ENCODE measurements at regions not wholly inside any gene's neighbourhood (a gene's known extent, or its start where the extent isn't known, plus 50 kb on each side); places are given as distances from the start of the nearest gene placed in this dataset.
"Not testable (repeated sequence)": the region's sequence is repeated elsewhere in the genome, so short reads cannot be mapped to it uniquely, and the experiment has no call there.

GRCh38 chr9:13800776-13801175 lies 513.2 kb downstream of the NFIB start:
- peaks cover 2% of the 10 kb centered on the region; the same call in 1 of the 2 replicates for H3K4me1 ChIP-seq
- no peak for TF ChIP-seq CTCF (IDR thresholded peaks at IDR 0.05; ENCODE audit: low read depth, low read length)
- no peaks in the 10 kb centered on the region for H3K9me3 ChIP-seq
- H3K36me3 ChIP-seq = no peaks in the 10 kb centered on the region
- no peak for DNase-seq
- H3K27me3 ChIP-seq = no peaks in the 10 kb centered on the region
- no peak overlapping the region for H3K4me3 ChIP-seq (ENCODE audit: low read depth, low read length)

DNA sequence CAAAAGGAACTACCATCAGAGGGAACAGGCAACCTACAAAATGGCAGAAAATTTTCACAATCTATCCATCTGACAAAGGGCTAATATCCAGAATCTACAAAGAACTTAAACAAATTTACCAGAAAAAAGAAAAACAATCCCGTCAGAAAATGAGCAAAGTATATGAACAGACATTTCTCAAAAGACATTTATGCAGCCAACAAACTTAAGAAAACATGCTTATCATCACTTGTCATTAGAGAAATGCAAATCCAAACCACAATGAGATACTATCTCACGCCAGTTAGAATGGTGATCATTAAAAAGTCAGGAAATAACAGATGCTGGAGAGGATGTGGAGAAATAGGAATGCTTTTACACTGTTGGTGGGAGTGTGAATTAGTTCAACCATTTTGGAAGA lies 516.2 kb downstream of the NFIB start:
- H3K4me1 ChIP-seq; H3K36me3 ChIP-seq; H3K4me3 ChIP-seq (ENCODE audit: low read depth, low read length); H3K27me3 ChIP-seq; H3K9me3 ChIP-seq; DNase-seq: not testable (repeated sequence)

DNA sequence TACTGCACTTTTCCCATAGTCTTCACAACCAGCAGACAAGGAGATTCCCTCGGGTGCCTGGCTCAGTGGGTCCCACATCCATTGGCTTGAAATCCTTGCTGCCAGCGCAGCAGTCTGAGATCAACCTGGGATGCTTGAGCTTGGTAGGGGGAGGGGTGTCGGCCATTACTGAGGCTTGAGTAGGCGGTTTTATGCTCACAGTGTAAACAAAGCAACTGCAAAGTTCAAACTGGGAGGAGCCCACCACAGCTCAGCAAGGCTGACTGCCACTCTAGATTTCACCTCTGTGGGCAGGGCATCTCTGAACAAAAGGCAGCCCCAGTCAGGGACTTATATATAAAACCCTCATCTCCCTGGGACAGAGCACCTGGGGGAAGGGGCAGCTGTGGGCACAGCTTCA lies 512.3 kb upstream of the MPDZ start:
- H3K27me3 ChIP-seq = no peaks in the 10 kb centered on the region
- no peak for TF ChIP-seq CTCF (IDR thresholded peaks at IDR 0.05; ENCODE audit: low read depth, low read length)
- H3K9me3 ChIP-seq = no peaks in the 10 kb centered on the region
- no peak overlapping the region for H3K4me3 ChIP-seq (ENCODE audit: low read depth, low read length)
- DNase-seq = no peak
- no peaks in the 10 kb centered on the region for H3K4me1 ChIP-seq
- no peaks in the 10 kb centered on the region for H3K36me3 ChIP-seq

DNA sequence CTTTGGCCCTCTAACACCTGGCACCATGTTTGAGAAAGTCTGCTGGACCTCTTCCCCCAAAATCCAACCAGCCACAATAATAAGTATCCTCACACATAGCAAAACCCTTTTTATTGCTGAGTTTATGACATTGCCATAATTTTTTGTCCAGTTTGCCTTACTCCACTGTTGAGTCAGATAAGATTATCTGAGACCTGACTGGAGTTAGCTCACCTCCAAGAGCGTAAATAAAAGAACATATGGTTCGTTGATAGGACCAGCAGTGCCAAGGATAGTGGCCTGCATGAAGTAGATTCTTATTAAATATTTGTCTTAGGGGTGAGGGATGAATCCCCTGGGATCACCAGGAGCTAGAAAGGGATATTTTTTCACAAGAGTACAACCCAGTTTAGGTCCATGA lies 510.6 kb upstream of the MPDZ start:
- no peaks in the 10 kb centered on the region for H3K4me1 ChIP-seq
- H3K27me3 ChIP-seq = no peaks in the 10 kb centered on the region
- no peak for TF ChIP-seq CTCF (IDR thresholded peaks at IDR 0.05; ENCODE audit: low read depth, low read length)
- no peaks in the 10 kb centered on the region for H3K36me3 ChIP-seq
- H3K9me3 ChIP-seq = no peaks in the 10 kb centered on the region
- DNase-seq = no peak
- H3K4me3 ChIP-seq (ENCODE audit: low read depth, low read length) = no peak overlapping the region

DNA sequence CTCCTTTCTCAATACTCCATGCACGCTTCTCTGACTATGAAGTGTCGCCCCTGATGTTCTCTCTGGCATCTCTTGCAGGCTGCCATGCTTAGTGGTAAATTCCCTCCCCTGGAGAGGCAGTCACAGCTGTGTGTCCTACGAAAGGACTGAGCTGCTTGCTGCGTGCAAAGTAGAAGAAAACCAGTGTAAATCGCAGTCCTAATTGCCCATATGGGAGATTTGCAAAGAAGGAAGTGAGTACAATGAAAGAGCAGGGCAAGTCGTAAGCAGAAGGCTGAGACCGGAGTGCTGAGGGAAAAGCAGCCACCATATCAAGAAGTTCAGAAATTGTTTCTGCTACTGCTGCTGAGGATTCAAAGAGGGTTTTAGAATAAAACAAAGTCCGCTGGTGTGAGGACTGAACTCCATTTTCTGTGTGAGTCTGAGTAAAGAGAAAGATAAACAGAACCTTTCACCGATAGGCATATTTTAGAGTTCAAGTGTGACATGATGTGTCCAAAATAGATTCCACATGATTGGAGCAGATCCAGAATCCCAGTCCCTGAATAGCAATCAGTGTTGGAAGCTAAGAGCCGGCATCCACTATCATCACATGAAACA lies 507.8 kb upstream of the MPDZ start:
- Histone ChIP-seq H3K4me1 (no peaks in the 10 kb centered on the region), H3K4me3 (ENCODE audit: low read depth, low read length) (no peak overlapping the region), H3K9me3 (no peaks in the 10 kb centered on the region), H3K27me3 (no peaks in the 10 kb centered on the region), H3K36me3 (no peaks in the 10 kb centered on the region)
- no peak for TF ChIP-seq CTCF (IDR thresholded peaks at IDR 0.05; ENCODE audit: low read depth, low read length)
- no peak for DNase-seq

- H3K4me1 ChIP-seq = no peaks in the 10 kb centered on the region
- no peaks in the 10 kb centered on the region for H3K36me3 ChIP-seq
- DNase-seq = no peak
- H3K4me3 ChIP-seq (ENCODE audit: low read depth, low read length) = no peak overlapping the region
- H3K27me3 ChIP-seq = no peaks in the 10 kb centered on the region
- H3K9me3 ChIP-seq = no peaks in the 10 kb centered on the region
- no peak for TF ChIP-seq CTCF (IDR thresholded peaks at IDR 0.05; ENCODE audit: low read depth, low read length)
These were observed 507.2 kb upstream of the MPDZ start for GRCh38 chr9:13786711-13787110.

GRCh38 chr9:13786131-13786530 lies 506.6 kb upstream of the MPDZ start:
- H3K36me3 ChIP-seq = no peaks in the 10 kb centered on the region
- DNase-seq = no peak
- H3K4me1 ChIP-seq = no peaks in the 10 kb centered on the region
- no peaks in the 10 kb centered on the region for H3K27me3 ChIP-seq
- no peak for TF ChIP-seq CTCF (IDR thresholded peaks at IDR 0.05; ENCODE audit: low read depth, low read length)
- H3K4me3 ChIP-seq (ENCODE audit: low read depth, low read length) = no peak overlapping the region
- H3K9me3 ChIP-seq = no peaks in the 10 kb centered on the region

Data from BE2C (cell line).